GM23338 (cell line): ENCODE measurements at regions not wholly inside any gene's neighbourhood (a gene's known extent, or its start where the extent isn't known, plus 50 kb on each side); places are given as distances from the start of the nearest gene placed in this dataset.

ENCODE experiments used
- ATAC-seq: fragments of 200-7000 bp; cut with Tn5 transposase; 3 replicates; pipeline ENCODE4 v1.9.1; 2020
- DNase-seq: peaks from one replicate; pipeline ENCODE4 v3.0.0-alpha.2; 2015; ENCODE audit warnings: low spot score
- H2AFZ ChIP-seq: fragments of 200-600 bp; sonication (generic); 2 replicates; pipeline ENCODE4 v1.8.0; 2016; ENCODE audit warnings: antibody characterized with exemption, mild to moderate bottlenecking, moderate library complexity
- H3F3A ChIP-seq: fragments of 200-600 bp; sonication (generic); replicated peaks from 2 replicates; pipeline ENCODE4 v1.8.0; 2017; ENCODE audit warnings: antibody characterized with exemption, mixed run types, low read depth
- H3K27ac ChIP-seq: fragments of 200-600 bp; sonication (generic); 2 replicates; pipeline ENCODE4 v1.6.1; 2016; ENCODE audit warnings: low read depth
- H3K27me3 ChIP-seq: fragments of 200-600 bp; sonication (generic); 2 replicates; pipeline ENCODE4 v1.8.0; 2016; ENCODE audit warnings: mild to moderate bottlenecking, mixed run types, moderate library complexity; ENCODE audit not compliant: insufficient read depth
- H3K36me3 ChIP-seq: fragments of 200-600 bp; sonication (generic); 2 replicates; pipeline ENCODE4 v1.8.0; 2016; ENCODE audit warnings: mild to moderate bottlenecking; ENCODE audit not compliant: insufficient read depth
- H3K4me1 ChIP-seq: fragments of 200-600 bp; sonication (generic); 2 replicates; pipeline ENCODE4 v1.8.0; 2016; ENCODE audit warnings: mild to moderate bottlenecking, moderate library complexity; ENCODE audit not compliant: insufficient read depth
- H3K4me2 ChIP-seq: fragments of 200-600 bp; sonication (generic); 2 replicates; pipeline ENCODE4 v1.7.1; 2017; ENCODE audit warnings: mixed run types
- H3K4me3 ChIP-seq: fragments of 200-600 bp; sonication (generic); 2 replicates; pipeline ENCODE4 v1.6.1; 2016; ENCODE audit warnings: mixed run types
- H3K79me2 ChIP-seq: fragments of 200-600 bp; sonication (generic); replicated peaks from 2 replicates; pipeline ENCODE4 v1.8.0; 2017; ENCODE audit warnings: mild to moderate bottlenecking; ENCODE audit not compliant: insufficient read depth
- H3K9me2 ChIP-seq: fragments of 200-600 bp; sonication (generic); 2 replicates; pipeline ENCODE4 v1.8.0; 2017; ENCODE audit not compliant: insufficient read depth
- H4K20me1 ChIP-seq: fragments of 200-600 bp; sonication (generic); replicated peaks from 2 replicates; pipeline ENCODE4 v1.8.0; 2017; ENCODE audit warnings: mild to moderate bottlenecking; ENCODE audit not compliant: insufficient read depth
- H3K27ac Mint-ChIP-seq: 2 replicates; pipeline ENCODE4 v1.8.0; 2020; ENCODE audit warnings: inconsistent platforms, mild to moderate bottlenecking, moderate library complexity, mixed read lengths
- H3K27me3 Mint-ChIP-seq: 3 replicates; pipeline ENCODE4 v1.8.0; 2022; ENCODE audit warnings: low read depth, mild to moderate bottlenecking, moderate library complexity, mixed read lengths, inconsistent platforms; ENCODE audit not compliant: insufficient read depth, poor library complexity
- H3K36me3 Mint-ChIP-seq: 3 replicates; pipeline ENCODE4 v1.8.0; 2021; ENCODE audit warnings: low read depth, mild to moderate bottlenecking, inconsistent platforms, moderate library complexity, mixed read lengths
- H3K4me1 Mint-ChIP-seq: 3 replicates; pipeline ENCODE4 v1.8.0; 2020; ENCODE audit warnings: mild to moderate bottlenecking, inconsistent platforms, mixed read lengths
- H3K4me3 Mint-ChIP-seq: 3 replicates; pipeline ENCODE4 v1.8.0; 2021; ENCODE audit warnings: moderate library complexity, mild to moderate bottlenecking, inconsistent platforms, mixed read lengths
- H3K9me3 Mint-ChIP-seq: 3 replicates; pipeline ENCODE4 v1.8.0; 2020; ENCODE audit warnings: moderate library complexity, mild to moderate bottlenecking, inconsistent platforms, mixed read lengths
- CREB1 ChIP-seq: fragments of 250-450 bp; sonication (Bioruptor Pico); IDR thresholded peaks from 2 replicates; pipeline ENCODE4 v1.5.0; 2020; ENCODE audit warnings: low read depth, mild to moderate bottlenecking, moderate library complexity
- ETS1 ChIP-seq: IDR thresholded peaks from 2 replicates; pipeline ENCODE4 v1.6.1; 2016; ENCODE audit warnings: antibody characterized with exemption
- JUNB ChIP-seq: IDR thresholded peaks from one replicate; pipeline ENCODE4 v1.6.1; 2016; ENCODE audit warnings: antibody characterized with exemption; ENCODE audit not compliant: unreplicated experiment
- POLR2AphosphoS5 ChIP-seq: IDR thresholded peaks from 2 replicates; pipeline ENCODE4 v1.6.1; 2016; ENCODE audit warnings: antibody characterized with exemption, low read depth
- STAT1 ChIP-seq: IDR thresholded peaks from one replicate; pipeline ENCODE4 v1.6.1; 2016; ENCODE audit warnings: antibody characterized with exemption; ENCODE audit not compliant: unreplicated experiment
- ZNF114 ChIP-seq: fragments of 250-450 bp; sonication (Bioruptor Pico); IDR thresholded peaks from 2 replicates; pipeline ENCODE4 v1.5.0; 2020; ENCODE audit warnings: mild to moderate bottlenecking, moderate library complexity
- TF ChIP-seq, protein P1 (sequence below): fragments of 250-450 bp; sonication (Bioruptor Pico); IDR thresholded peaks from 2 replicates; pipeline ENCODE4 v1.5.0; 2020; ENCODE audit warnings: mild to moderate bottlenecking, moderate library complexity

- TF ChIP-seq, protein P1, sequence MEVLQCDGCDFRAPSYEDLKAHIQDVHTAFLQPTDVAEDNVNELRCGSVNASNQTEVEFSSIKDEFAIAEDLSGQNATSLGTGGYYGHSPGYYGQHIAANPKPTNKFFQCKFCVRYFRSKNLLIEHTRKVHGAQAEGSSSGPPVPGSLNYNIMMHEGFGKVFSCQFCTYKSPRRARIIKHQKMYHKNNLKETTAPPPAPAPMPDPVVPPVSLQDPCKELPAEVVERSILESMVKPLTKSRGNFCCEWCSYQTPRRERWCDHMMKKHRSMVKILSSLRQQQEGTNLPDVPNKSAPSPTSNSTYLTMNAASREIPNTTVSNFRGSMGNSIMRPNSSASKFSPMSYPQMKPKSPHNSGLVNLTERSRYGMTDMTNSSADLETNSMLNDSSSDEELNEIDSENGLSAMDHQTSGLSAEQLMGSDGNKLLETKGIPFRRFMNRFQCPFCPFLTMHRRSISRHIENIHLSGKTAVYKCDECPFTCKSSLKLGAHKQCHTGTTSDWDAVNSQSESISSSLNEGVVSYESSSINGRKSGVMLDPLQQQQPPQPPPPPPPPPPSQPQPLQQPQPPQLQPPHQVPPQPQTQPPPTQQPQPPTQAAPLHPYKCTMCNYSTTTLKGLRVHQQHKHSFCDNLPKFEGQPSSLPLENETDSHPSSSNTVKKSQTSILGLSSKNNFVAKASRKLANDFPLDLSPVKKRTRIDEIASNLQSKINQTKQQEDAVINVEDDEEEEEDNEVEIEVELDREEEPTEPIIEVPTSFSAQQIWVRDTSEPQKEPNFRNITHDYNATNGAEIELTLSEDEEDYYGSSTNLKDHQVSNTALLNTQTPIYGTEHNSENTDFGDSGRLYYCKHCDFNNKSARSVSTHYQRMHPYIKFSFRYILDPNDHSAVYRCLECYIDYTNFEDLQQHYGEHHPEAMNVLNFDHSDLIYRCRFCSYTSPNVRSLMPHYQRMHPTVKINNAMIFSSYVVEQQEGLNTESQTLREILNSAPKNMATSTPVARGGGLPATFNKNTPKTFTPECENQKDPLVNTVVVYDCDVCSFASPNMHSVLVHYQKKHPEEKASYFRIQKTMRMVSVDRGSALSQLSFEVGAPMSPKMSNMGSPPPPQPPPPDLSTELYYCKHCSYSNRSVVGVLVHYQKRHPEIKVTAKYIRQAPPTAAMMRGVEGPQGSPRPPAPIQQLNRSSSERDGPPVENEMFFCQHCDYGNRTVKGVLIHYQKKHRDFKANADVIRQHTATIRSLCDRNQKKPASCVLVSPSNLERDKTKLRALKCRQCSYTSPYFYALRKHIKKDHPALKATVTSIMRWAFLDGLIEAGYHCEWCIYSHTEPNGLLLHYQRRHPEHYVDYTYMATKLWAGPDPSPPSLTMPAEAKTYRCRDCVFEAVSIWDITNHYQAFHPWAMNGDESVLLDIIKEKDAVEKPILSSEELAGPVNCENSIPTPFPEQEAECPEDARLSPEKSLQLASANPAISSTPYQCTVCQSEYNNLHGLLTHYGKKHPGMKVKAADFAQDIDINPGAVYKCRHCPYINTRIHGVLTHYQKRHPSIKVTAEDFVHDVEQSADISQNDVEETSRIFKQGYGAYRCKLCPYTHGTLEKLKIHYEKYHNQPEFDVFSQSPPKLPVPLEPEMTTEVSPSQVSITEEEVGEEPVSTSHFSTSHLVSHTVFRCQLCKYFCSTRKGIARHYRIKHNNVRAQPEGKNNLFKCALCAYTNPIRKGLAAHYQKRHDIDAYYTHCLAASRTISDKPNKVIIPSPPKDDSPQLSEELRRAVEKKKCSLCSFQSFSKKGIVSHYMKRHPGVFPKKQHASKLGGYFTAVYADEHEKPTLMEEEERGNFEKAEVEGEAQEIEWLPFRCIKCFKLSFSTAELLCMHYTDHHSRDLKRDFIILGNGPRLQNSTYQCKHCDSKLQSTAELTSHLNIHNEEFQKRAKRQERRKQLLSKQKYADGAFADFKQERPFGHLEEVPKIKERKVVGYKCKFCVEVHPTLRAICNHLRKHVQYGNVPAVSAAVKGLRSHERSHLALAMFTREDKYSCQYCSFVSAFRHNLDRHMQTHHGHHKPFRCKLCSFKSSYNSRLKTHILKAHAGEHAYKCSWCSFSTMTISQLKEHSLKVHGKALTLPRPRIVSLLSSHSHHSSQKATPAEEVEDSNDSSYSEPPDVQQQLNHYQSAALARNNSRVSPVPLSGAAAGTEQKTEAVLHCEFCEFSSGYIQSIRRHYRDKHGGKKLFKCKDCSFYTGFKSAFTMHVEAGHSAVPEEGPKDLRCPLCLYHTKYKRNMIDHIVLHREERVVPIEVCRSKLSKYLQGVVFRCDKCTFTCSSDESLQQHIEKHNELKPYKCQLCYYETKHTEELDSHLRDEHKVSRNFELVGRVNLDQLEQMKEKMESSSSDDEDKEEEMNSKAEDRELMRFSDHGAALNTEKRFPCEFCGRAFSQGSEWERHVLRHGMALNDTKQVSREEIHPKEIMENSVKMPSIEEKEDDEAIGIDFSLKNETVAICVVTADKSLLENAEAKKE = no peak
- TF ChIP-seq ZNF114 (CRISPR knock-in tag) = no peak
Observed at GRCh38 chr2:81644189-81644588, 1339.6 kb upstream of the LRRTM1 start (continued).

DNA sequence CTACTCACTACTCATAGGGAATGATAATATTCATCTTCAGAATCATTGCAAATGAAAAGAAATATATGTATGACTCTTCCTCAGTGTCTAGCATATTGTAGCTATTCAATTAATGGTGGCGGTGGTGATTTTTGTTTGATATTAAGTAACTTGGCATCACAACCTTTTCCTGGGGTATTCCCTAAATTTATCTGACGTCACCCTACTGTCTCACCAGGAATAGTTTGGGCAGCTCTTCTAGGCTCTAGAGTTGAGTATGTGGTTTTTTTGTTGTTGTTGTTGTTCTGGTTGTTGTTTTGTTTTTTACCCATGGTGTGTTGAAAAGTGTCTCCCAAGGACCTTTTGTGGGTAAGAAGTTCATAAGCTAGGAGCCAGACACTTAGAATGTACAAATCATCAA lies 1320.3 kb upstream of the LRRTM1 start:
- no peaks in the 10 kb centered on the region for H3K4me1 Mint-ChIP-seq
- no peak overlapping the region for H2AFZ ChIP-seq
- DNase-seq (no peak), ATAC-seq (no peak)
- H3K27ac ChIP-seq = no peak overlapping the region
- H4K20me1 ChIP-seq = no peaks in the 10 kb centered on the region
- no peaks in the 10 kb centered on the region for H3K36me3 ChIP-seq
- no peaks in the 10 kb centered on the region for H3K27me3 Mint-ChIP-seq
- H3K4me3 Mint-ChIP-seq = no peak overlapping the region
- H3K27me3 ChIP-seq = no peaks in the 10 kb centered on the region
- H3K4me1 ChIP-seq = no peaks in the 10 kb centered on the region
- no peak overlapping the region for H3K27ac Mint-ChIP-seq
- H3F3A ChIP-seq = no peaks in the 10 kb centered on the region
- peaks cover 2% of the 10 kb centered on the region; the same call in 1 of the 3 replicates for H3K9me3 Mint-ChIP-seq
- peaks cover 3% of the 10 kb centered on the region; the same call in 1 of the 2 replicates for H3K9me2 ChIP-seq
- H3K4me2 ChIP-seq = no peak overlapping the region
- no peak overlapping the region for H3K4me3 ChIP-seq
- H3K79me2 ChIP-seq = no peaks in the 10 kb centered on the region
- no peaks in the 10 kb centered on the region for H3K36me3 Mint-ChIP-seq
- TF ChIP-seq, protein P1 = no peak
- no peak for TF ChIP-seq JUNB
- no peak for TF ChIP-seq CREB1 (CRISPR knock-in tag)
- no peak for TF ChIP-seq POLR2AphosphoS5
- no peak for TF ChIP-seq ETS1
- TF ChIP-seq ZNF114 (CRISPR knock-in tag) = no peak
- TF ChIP-seq STAT1 = no peak
